OCI-LY1 (cell line): ENCODE measurements at regions not wholly inside any gene's neighbourhood (a gene's known extent, or its start where the extent isn't known, plus 50 kb on each side); places are given as distances from the start of the nearest gene placed in this dataset.

Source experiments
- EZH2 ChIP-seq: fragments of 200-600 bp; sonication (generic), shearing (Covaris generic); IDR thresholded peaks from 2 replicates; pipeline ENCODE4 v1.8.0; 2017; ENCODE audit warnings: borderline replicate concordance, mixed run types, mild to moderate bottlenecking, antibody characterized with exemption, low read length, moderate library complexity, mixed read lengths
- TF ChIP-seq, protein P1 (sequence below): fragments of 200-600 bp; sonication (generic), shearing (Covaris generic); IDR thresholded peaks from 2 replicates; pipeline ENCODE4 v1.5.1; 2017; ENCODE audit warnings: mild to moderate bottlenecking, antibody characterized with exemption, low read length, moderate library complexity, mixed read lengths

DNA sequence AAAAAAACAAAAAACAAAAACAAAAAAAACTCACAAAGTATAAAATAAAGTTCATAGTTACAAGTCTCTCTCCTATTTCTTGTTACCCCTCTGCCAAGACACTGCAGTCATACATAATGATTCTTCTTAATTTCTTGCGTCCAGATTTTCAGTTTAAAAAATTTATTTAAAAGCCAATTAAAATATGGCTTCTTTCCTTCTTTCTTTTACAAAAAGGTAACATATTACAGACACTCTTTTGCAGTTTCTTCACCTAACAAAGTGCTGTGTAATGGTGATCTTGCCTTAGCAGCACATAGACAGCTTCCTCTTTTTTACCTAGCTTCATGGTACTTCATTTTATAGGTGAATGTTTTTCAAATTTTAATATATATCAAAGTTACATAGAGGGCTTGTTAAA lies 136.1 kb upstream of the SGO1 start:
- TF ChIP-seq, protein P1, sequence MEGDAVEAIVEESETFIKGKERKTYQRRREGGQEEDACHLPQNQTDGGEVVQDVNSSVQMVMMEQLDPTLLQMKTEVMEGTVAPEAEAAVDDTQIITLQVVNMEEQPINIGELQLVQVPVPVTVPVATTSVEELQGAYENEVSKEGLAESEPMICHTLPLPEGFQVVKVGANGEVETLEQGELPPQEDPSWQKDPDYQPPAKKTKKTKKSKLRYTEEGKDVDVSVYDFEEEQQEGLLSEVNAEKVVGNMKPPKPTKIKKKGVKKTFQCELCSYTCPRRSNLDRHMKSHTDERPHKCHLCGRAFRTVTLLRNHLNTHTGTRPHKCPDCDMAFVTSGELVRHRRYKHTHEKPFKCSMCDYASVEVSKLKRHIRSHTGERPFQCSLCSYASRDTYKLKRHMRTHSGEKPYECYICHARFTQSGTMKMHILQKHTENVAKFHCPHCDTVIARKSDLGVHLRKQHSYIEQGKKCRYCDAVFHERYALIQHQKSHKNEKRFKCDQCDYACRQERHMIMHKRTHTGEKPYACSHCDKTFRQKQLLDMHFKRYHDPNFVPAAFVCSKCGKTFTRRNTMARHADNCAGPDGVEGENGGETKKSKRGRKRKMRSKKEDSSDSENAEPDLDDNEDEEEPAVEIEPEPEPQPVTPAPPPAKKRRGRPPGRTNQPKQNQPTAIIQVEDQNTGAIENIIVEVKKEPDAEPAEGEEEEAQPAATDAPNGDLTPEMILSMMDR: no peak
- no peak for TF ChIP-seq EZH2
